Activated CD8-positive, alpha-beta memory T cell treated with anti-CD3 and anti-CD28 coated beads for 1 hour (primary cell): ENCODE measurements at regions not wholly inside any gene's neighbourhood (a gene's known extent, or its start where the extent isn't known, plus 50 kb on each side); places are given as distances from the start of the nearest gene placed in this dataset.
"Not testable (repeated sequence)": the region's sequence is repeated elsewhere in the genome, so short reads cannot be mapped to it uniquely, and the experiment has no call there.

ENCODE experiments used
- DNase-seq, 2 donors: peaks; one replicate each; pipeline ENCODE4 v3.0.0-alpha.2; 2020; ENCODE audit warnings: low read depth in 1 of 2; ENCODE audit errors: extremely low read depth in 1 of 2

DNA sequence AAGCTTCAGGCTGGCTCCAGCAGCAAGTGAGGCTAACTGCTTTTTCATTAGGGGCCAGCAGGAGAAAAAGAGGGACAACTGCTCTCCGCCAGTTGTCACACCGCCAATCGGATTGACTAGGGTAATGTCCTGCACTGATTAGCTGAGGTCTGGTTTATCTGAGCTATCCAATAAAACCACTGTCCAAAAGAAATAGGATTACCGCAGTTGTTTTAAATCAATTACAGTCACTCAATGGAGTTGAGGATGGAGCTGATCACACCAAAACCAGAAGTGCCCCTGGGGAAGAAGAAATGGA is 351.4 kb upstream of the NPVF start:
- DNase-seq, result no peak

- no peak for DNase-seq
Measured at GRCh38 chr7:25580141-25580540, 351.9 kb upstream of the NPVF start.

DNA sequence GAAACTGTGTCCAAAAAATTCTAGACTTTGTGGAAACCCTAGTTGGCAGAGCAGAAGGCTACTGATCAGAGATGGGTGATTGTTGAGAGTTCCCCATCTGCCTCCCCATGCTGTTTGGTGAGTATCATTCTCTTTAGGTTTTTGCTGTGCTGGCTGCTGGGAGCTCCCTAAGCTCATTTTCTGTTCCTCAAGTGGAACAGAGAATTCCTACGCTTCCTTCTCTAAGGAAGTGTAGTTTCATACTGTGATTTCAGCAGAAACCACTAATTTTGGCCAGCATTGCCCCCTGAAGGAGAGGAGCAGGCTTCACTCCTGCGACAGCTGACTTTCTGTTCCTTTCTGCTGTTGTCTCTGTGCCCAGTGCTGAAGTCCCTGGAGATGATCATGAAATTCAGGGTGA is 355.3 kb upstream of the NPVF start:
- no peak for DNase-seq

DNA sequence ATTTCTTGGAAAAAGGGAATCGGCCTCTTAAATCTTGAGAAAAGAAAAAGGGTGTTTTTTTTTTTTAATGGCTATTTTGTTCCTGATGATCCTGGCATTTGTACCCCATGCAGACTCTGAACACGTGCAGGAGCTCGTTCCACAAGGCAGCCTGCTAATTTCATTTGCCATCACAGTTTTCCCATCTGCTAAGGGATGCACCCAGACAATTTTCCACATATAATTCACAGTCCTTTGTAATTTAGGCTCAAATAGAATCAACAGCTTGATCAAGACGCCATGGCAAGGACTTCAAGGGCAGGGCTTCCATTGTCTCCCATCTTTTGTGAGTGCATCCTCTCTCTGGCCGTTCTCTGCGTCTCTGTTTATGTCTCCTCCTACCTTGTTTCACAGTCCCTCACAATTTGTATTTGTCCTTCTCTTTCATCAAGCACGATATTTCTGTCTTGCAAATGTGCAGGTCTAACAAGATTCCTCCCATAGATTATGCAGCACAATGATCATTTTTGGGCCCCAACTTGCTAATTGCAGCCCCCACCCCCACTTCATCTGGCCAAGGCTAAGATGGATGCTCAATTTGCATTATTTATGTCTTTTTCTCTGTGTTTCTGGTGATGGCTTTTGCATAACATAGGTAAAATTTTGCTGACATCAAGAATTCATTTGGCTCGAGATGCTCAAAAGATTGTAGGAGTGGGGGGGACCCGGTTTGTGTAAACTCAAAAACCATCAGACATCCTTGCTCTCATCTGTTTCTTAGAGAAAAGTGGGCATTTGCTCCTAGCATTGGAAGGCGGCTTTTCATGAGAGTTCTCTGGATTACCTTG is 356.0 kb upstream of the NPVF start:
- DNase-seq, result no peak

- no peak for DNase-seq
Measured at GRCh38 chr7:25586513-25586912, 358.2 kb upstream of the NPVF start.

DNA sequence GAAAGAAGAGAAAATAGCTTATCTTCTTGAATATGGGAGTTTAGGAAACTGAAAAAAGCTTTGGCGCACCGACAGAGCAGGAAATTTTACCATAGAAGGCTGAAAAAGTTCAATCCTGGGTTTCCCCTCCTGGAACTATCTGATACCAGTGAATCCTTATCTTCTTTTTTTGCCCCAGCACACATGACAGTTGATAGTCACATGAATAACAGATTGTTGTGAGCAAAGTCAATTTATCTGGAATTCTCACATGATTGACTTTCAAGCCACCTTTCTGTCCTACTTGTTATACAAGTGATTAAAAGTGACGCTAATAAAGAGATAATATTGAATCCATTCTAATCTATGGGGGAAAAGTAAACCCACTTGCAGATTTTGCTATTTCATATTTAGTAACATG is 365.8 kb upstream of the NPVF start:
- DNase-seq, result no peak

- DNase-seq, result no peak
Measured at GRCh38 chr7:25594728-25595127, 366.4 kb upstream of the NPVF start.

- no peak for DNase-seq
Measured at GRCh38 chr7:25595996-25596395, 367.7 kb upstream of the NPVF start.

DNA sequence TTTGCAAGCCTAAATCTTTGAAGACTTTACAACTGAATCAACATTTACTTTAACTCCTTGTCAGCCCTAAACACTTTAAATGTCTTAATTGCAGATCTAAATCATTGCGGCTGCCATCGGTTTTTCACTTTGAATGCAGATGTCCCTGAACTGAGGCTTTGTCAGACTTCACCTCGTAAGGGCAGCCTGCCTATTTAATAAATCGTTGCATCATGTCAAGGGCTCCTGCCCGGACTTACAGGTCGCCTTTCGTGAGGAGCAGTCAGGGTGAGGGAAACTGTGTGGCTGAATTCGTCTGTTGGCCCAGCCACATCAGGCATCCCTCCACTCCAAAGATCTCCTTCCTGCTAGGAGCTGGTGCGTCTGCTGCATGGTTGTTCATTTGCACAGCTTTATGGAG is 368.2 kb upstream of the NPVF start:
- DNase-seq, result no peak

GRCh38 chr7:25597946-25598345 is 369.7 kb upstream of the NPVF start:
- DNase-seq, result no peak

GRCh38 chr7:25598765-25599164 is 370.5 kb upstream of the NPVF start:
- DNase-seq, result no peak

DNA sequence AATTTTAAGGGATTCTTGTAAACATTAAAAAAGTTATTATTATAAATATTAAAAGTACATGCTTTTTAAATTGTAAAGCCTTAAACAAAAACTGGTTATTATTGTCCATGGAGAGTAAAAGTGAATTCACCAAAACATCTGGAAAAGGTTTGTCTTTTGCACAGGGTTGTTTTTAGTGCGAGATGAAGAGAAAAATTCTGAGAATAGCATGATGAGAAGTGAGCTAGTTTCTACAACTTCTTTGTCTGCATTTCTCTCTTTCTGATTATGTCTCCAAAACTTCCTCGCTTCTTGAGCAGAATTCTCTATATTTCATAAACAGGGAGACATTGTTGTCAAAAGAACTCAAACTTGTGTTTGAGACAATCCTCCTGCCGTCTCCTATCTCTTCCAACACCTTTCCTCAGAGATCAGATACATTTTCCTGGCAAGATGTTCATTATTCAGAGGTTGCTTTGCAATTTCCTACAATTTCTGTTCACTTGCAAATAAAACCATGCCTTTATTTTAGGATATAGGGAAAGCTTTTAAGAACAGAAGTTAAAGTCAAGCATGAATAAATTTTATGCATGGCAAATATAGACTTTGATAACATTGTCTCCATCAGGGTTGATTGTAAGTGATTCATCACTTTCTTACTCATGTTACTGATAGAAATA is 372.1 kb upstream of the NPVF start:
- no peak for DNase-seq

DNA sequence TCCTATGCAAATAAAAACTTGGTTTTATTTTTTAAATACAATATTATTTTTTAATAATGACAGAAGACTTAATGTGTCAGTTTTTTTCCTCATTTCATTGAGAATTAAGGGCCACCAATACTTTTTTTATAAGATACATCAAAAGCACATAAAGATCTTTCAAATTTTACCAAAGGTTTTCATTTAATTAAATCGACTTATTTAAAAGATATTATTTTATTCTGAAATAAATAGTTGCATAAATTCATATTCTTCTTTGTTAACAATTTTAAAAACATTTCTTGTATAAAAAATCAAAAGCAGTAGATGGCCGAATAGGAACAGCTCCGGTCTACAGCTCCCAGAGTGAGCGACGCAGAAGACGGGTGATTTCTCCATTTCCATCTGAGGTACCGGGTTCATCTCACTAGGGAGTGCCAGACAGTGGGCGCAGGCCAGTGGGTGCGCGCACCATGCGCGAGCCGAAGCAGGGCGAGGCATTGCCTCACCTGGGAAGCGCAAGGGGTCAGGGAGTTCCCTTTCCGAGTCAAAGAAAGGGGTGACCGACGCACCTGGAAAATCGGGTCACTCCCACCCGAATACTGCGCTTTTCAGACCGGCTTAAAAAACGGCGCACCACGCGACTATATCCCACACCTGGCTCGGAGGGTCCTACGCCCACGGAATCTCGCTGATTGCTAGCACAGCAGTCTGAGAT is 374.6 kb upstream of the NPVF start:
- DNase-seq, result not testable (repeated sequence)

- not testable (repeated sequence) for DNase-seq
Measured at GRCh38 chr7:25603427-25603740, 375.1 kb upstream of the NPVF start.

DNA sequence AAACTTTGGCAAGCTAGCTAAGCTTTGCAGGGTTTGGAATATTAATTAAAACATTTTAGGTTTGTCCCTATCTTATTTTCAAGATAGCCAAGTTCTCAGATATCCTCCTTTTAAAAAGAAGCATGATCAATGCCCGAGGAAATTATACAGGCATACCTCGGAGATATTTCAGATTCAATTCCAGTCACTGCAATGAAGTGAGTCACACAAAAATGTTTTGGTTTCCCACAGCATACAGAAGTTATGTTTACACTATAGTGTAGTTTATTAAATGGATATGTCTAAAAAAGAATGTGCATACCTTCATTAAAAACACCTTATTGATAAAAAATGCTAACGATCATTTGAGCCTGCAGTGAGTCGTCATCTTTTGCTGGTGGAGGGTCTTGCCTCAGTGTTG is 382.9 kb upstream of the NPVF start:
- DNase-seq, result no peak

DNA sequence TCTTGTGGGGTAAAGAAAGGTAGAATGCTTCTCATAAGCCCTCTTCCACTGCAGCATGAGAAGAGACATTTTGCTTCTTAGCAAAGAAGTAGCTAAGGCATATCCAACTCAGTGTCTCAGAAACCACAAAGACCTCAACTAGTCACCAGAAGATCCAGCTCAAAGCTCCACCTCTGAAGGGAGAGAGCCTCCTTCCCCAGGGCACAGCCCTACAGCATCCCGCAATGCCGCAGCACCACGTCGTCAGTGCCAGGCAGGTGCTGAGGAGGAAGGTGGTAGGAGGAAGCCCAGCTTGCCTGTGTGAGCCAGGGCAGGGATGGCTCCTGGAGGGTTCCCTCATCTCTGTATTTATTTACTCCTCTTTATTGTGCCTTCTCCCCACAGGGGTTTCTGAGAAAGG is 385.6 kb upstream of the NPVF start:
- DNase-seq, result no peak

DNA sequence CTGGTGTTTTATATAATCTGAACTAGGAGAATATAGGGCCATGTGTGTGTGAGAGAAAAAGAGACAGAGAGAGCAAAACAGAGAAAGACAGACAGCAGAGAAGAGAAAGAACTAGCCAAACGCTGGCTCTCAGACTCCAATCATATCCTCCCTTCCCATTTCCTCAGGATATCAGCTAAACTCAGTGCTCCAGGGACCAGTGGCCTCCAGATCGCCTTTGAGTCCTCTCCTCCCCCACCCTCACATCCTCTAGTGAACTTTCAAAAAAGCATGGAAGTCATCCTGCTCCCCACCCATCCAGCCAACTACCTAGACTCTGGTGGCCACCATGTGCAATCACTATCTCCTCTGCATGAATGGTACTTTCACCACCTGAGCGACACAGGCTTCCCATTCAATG is 386.1 kb upstream of the NPVF start:
- DNase-seq, result no peak

DNA sequence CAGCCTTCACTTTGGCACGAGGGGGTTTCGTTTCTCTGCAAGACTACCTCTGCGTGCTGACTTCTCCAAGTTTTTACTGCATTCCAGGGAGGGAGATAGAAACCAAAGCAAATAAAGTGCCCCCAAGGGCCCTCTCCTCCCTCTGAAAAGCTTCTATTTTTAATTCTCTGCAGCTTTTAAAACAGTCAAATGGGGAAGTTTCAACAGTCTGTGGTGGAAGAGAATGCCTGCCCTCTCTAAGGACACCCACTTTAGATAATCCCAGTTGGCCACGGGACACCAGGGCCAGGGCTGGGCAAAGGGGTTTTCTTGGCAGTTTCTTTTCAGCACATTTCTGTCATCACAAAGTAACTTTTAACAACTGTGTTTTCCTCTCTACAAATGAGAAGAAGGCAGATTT is 386.7 kb upstream of the NPVF start:
- DNase-seq, result no peak

- DNase-seq, result no peak
Measured at GRCh38 chr7:25615593-25615992, 387.3 kb upstream of the NPVF start.

- no peak for DNase-seq
Measured at GRCh38 chr7:25617214-25617613, 388.9 kb upstream of the NPVF start.

DNA sequence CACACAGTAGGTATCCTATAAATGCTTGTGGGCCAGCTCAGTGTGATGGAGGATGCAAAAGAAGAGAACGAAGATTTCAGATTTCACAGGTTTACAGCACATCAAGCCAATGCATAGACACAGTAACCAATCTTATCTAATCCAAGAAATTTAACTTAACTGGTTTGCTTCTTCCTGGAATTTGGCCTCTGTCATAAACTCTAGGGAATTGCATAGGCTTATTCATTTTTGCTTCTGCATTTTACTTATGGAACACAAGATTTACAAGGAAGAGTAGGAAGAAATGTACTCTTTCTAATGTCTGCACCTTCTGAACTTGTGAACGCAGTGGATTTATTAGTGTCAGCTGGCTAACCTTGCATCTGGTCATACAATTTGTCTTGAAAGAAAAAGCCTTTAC is 389.4 kb upstream of the NPVF start:
- DNase-seq, result no peak

- no peak for DNase-seq
Measured at GRCh38 chr7:25619381-25619780, 391.1 kb upstream of the NPVF start.
